ENCODE measurements at regions not wholly inside any gene's neighbourhood (a gene's known extent, or its start where the extent isn't known, plus 50 kb on each side); places are given as distances from the start of the nearest gene placed in this dataset.
A peak's percentile ranks its signal among the peaks of the same experiment; 100 is the strongest.

GRCh38 chr1:87953732-87954344 is 625.2 kb downstream of the LMO4 start:
- DNase-seq (ENCODE audit: low read depth): peak; percentile 81

- no peak for DNase-seq (ENCODE audit: low read depth)
Measured at GRCh38 chr1:87955038-87955437, 626.4 kb downstream of the LMO4 start.

GRCh38 chr1:87956072-87956471 is 627.4 kb downstream of the LMO4 start:
- DNase-seq (ENCODE audit: low read depth): peak; percentile 98

GRCh38 chr1:87956750-87957149 is 628.1 kb downstream of the LMO4 start:
- DNase-seq (ENCODE audit: low read depth): peak; percentile 49

DNA sequence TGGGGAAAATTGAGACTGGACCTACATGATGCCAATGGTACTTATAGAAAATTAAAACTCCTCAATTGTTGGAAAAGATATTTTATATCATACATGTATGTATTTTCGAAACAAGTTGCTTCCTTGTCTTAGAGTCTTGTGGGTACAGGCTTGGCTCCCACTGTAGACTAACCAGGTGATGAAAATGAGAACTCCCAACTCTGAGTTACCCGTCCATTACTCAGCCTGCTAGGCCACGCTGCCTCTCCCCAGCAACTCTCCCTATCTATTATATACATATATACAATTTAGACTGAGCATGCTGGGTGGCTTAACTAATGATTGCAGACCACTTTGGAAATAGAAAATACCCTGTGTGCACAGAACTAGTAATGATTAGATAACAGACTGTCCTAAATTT is 628.7 kb downstream of the LMO4 start:
- DNase-seq (ENCODE audit: low read depth): peak; percentile 50

- no peak for DNase-seq (ENCODE audit: low read depth)
Measured at GRCh38 chr1:87958201-87958600, 629.5 kb downstream of the LMO4 start.

- DNase-seq (ENCODE audit: low read depth): no peak
Measured at GRCh38 chr1:87958716-87959115, 630.0 kb downstream of the LMO4 start.

- no peak for DNase-seq (ENCODE audit: low read depth)
Measured at GRCh38 chr1:87959236-87959635, 630.6 kb downstream of the LMO4 start.

DNA sequence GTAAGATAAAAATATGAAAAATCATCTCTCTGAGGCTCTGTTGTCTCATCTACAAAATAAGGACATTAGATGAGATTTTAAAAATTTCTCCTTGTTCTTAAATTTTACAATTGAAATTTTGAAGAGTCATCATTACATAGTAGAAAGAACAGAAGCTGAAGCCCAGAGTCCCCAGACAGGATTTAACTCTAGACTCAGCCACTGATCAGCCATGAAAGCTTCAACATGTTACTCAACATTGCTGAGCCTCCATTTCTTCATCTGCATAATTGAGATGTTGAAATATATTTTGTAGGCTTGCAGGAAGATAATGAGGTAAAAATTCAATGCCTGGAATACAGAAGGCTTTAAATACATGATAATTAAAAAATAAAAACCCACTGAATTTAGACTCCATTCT is 633.3 kb downstream of the LMO4 start:
- DNase-seq (ENCODE audit: low read depth): no peak

- no peak for DNase-seq (ENCODE audit: low read depth)
Measured at GRCh38 chr1:87963556-87963955, 634.9 kb downstream of the LMO4 start.

DNA sequence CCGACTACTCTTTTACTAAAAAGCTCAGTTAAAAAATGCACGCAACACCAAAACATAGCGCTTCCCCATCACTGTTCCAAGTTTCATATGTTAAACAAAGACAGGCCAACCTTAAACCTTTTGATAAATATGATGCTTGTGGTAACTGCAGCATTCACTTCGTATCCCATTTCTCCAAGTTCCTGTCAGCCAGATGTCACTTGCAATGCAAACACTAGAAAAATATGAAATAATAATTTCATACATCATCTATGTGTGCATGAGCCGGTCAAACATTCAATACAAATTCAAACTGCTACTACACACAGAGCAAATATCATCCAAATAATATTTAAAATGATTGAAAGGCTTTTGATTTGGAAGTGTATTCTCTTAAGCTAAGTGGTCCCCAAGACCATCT is 636.5 kb downstream of the LMO4 start:
- no peak for DNase-seq (ENCODE audit: low read depth)

DNA sequence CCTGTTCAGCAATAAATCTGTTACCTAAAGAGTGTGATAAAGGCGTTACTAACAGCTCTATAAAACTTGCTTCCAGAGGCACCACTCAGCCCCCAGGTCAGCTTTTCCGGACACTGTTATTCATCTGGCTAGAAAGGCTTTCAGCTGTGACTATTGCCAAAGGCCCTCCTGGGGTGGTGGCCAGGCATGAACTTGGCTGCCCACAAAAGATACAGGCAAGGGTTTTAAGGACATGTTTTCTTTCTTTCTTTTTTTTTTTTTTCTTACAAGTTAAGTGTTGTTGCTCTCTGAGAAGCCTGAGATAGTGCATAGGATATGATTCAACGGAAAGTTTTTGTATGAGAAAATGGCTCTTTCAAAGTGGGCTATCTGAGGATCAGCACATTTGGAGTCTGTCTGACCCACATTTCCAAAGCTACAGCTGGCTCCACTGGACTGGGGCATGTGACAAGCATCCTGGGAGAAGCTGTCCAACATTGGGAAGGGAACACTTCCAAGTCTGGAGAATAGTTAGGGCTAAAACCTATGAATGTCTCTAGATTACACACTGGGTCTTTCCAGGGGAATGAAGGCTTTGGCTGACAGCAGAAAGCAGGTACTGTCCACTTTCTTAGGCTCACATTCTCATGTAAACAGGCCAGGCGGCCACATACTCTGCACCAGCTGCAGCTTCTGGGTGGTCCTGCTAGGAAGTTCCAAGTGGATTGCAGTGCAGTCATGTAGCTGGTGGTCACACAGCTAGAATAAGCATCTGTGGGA is 639.7 kb downstream of the LMO4 start:
- DNase-seq (ENCODE audit: low read depth): peak; percentile 81

GRCh38 chr1:87969040-87969439 is 640.4 kb downstream of the LMO4 start:
- DNase-seq (ENCODE audit: low read depth): no peak

- DNase-seq (ENCODE audit: low read depth): no peak
Measured at GRCh38 chr1:87972811-87973210, 644.1 kb downstream of the LMO4 start.

GRCh38 chr1:87973896-87974295 is 645.2 kb downstream of the LMO4 start:
- DNase-seq (ENCODE audit: low read depth): no peak

DNA sequence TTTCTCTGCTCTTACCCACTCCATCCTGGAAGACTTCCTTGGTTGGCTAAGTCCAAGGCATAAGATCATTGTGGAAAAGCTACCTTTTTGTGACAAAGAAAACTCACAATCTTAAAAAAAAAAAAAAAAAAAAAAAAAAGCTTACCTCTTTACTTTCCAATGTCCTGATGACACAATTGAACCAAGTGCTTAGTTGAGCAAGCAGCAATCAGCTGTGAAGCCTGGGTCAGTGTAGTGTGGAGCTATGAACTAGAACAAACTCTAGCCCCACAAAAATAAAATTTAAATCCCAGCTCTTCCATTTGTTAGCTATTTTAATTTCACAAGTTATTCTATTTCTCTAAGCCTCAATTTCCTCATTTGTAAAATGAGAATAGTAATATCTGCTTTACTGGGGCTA is 647.6 kb downstream of the LMO4 start:
- DNase-seq (ENCODE audit: low read depth): no peak

GRCh38 chr1:87977145-87977544 is 648.5 kb downstream of the LMO4 start:
- no peak for DNase-seq (ENCODE audit: low read depth)

DNA sequence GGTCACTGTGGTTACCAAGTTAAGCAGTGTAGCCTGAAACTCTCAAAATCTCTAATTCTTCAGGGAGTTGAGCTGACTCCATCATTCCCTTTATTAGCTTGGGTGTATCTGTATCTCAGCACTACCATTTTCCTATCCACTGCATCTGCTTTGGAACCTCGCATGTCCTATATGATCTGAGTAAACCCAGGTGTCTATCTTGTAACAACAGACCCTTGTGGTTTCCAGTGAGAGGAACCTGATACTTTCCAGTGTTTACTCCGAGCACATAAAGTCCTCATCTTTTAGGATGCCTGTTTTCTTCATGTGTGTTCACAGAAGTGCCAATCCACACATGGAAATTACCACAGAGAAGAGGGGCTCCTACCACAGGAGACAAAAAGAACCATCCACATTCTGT is 650.4 kb downstream of the LMO4 start:
- no peak for DNase-seq (ENCODE audit: low read depth)

DNA sequence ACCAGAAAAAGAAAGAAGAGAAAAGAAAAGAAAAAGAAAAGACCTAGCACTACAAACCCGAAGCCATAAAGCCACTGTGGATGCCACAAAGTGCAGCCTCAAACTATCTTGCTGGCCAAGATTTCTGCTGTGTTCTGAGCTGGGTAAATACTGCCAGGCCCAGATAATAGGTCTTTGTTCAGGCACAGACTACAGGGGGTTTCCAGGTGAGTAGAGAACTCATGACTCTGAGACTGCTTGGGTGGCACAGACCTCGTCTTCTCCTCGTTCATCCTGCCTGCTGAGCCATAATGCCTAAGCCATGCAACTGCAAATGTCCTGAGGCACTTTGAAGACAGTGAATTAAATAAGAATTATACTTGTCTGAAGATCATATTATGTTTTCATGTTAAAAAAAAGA is 651.8 kb downstream of the LMO4 start:
- DNase-seq (ENCODE audit: low read depth): peak; percentile 17

- DNase-seq (ENCODE audit: low read depth): no peak
Measured at GRCh38 chr1:87981386-87981785, 652.7 kb downstream of the LMO4 start.

- DNase-seq (ENCODE audit: low read depth): no peak
Measured at GRCh38 chr1:87981810-87982209, 653.1 kb downstream of the LMO4 start.

DNA sequence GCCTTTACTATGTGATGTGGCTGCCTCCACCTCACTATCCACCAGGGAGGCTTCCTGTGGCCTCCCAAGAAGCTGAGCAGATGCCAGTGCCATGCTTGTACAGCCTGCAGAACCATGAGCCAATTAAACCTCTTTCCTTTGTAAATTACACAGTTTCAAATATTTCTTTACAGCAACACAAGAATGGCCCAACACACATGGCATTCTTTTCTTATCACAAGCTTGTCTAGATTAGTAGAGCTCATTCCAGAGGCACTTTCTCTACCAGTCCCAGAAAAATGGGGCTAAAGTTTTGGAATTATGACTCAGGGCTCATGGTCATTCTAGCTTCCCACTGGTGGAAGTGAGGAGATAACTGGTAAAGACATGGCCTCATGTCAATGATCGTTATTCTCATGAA is 655.2 kb downstream of the LMO4 start:
- DNase-seq (ENCODE audit: low read depth): no peak

GRCh38 chr1:87985071-87985470 is 656.4 kb downstream of the LMO4 start:
- no peak for DNase-seq (ENCODE audit: low read depth)
